HG03103 (cell line): ENCODE measurements at regions not wholly inside any gene's neighbourhood (a gene's known extent, or its start where the extent isn't known, plus 50 kb on each side); places are given as distances from the start of the nearest gene placed in this dataset.

Experiments used
- ATAC-seq: cut with Tn5 transposase; IDR thresholded peaks from one replicate; pipeline ENCODE4 v1.9.1; 2021; ENCODE audit warnings: low read depth; ENCODE audit not compliant: unreplicated experiment

- no peak for ATAC-seq
These were observed 986.3 kb downstream of the BCL11A start for GRCh38 chr2:59567151-59567550.

- no peak for ATAC-seq
These were observed 986.7 kb downstream of the BCL11A start for GRCh38 chr2:59566739-59567138.

- ATAC-seq, result no peak
These were observed 992.2 kb downstream of the BCL11A start for GRCh38 chr2:59561281-59561680.

GRCh38 chr2:59560769-59561168 lies 992.7 kb downstream of the BCL11A start:
- no peak for ATAC-seq

DNA sequence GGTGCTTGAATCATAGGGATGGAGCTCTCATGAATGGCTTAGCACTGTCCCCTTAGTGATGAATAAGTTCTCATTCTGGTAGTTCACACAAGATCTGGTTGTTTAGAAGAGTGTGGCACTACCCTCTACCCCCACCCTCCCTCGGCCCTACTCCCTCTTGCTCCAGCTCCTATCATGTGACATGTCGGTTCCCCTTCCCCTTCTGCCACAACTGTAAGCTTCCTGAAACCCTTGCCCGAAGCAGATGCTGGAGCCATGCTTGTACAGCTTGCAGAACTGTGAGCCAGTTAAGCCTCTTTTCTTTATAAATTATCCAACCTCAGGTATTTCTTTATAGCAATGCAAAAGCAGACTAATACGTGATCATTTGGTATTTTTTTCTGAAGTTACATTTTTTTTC lies 1012.6 kb downstream of the BCL11A start:
- no peak for ATAC-seq

- ATAC-seq, result no peak
These were observed 1015.0 kb downstream of the BCL11A start for GRCh38 chr2:59538398-59538911.

GRCh38 chr2:59532808-59533207 lies 1020.6 kb downstream of the BCL11A start:
- ATAC-seq, result no peak

DNA sequence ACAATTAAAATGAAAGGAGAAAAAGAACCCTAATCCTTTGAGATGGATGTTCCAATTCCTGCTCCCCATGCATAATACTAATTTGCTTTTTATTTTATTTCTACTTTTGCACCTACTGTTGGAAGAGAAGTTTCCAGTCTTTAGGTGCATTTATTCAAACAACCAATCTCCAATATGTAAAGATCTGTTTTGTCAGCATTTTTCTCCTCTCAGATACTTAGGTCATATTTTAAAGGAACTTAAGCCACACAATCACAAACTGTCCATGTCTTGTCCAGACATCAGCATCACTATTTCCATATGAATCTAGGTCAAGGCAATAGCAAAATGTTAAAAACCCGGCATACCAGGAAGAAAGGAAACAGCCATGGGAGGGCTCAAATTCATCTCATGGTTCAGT lies 1023.2 kb downstream of the BCL11A start:
- ATAC-seq, result no peak

- no peak for ATAC-seq
These were observed 1023.7 kb downstream of the BCL11A start for GRCh38 chr2:59529726-59530125.

- ATAC-seq, result no peak
These were observed 1024.9 kb downstream of the BCL11A start for GRCh38 chr2:59528525-59528924.

GRCh38 chr2:59502981-59503380 lies 1050.5 kb downstream of the BCL11A start:
- ATAC-seq, result no peak

DNA sequence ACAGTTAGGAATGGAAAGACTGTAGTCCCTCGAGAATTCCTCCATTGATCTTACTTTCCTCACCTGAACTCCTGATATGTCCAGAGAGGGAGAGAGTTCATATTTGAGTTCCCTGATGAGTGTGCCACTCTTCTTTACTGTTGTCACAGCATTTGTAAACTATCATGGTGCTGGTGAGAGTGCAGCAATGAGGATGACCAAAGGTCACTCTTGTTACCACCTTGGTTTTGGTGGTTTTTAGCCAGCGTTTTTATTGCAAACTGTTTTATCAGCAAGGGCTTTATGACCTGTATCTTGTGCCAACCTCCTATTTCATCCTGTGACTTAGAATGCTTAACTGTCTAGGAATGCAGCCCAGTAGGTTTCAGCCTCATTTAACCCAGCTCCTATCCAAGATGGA lies 1062.5 kb downstream of the BCL11A start:
- no peak for ATAC-seq

- ATAC-seq, result no peak
These were observed 1063.3 kb downstream of the BCL11A start for GRCh38 chr2:59490192-59490591.

DNA sequence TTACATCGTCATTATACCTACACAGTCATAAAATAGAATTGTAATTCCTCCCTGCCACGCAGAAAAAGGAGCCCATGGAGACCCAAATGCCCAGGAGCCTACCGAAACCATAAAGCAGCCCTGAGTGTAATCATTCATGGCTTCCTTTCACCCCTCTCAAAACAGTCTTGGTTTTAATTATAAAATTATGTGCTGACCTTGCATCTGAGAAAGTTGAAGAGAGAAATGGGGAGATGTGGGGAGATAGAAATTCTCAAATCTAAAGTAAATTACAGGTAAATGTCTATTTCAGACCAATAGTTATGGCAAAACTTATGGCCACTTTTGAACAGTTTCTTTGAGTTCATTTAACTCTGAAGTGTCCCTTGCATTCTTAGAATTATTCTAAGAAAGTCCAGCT lies 1068.8 kb downstream of the BCL11A start:
- ATAC-seq, result no peak

DNA sequence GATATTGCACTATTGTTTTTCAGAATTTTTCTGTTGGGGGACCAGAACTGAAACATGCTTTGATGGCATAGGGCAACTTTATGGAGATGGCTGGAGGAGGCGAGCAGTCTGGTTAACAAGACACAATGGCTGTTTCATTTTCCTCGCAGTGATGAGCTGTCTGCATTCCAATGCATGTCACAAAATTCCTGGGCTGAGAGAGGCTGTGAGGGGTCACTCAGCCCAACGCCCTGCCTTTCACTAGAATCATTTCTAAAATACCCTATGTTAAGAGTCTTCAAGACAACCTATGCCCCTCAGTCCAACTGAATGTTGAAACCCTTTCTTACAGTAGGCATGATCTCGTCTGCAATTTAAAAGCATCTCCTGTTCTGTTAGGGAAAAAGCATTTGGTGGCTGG lies 1090.0 kb downstream of the BCL11A start:
- no peak for ATAC-seq

DNA sequence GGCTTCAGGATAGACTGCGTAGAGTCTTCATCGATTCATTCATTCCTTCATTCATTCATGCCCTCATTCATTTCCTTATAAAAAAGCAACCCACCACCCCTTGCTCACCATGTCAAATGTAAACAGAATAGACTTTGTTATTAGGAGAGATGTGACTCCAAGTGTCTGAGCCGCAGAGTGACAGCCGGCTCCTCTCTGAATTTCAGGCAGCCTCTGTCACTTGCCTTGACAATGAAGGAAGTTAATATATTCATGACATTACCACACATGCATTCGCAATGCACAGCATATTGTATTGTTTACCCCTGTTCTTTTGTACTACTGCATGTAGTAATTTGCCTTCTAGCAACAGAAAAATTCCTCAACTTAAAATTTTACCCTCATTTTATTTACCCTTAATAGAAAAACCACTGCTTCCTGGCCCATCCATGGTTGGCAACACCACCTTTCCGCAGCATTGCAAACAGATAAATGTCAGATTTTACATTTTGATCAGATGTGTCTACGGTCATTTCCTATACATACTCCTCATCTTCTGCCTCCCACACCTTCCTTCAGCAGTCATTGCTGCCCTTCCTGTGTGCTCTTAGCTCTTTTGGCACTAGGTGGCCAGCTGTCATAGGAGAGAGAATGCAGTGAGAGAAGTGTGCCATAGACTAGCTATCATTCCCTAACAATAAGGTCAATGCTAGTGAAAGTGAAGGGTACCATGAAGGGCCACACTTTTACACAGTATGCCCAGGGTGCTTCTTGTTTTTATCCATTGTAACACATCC lies 1090.8 kb downstream of the BCL11A start:
- no peak for ATAC-seq

- no peak for ATAC-seq
These were observed 1092.3 kb downstream of the BCL11A start for GRCh38 chr2:59461127-59461526.

GRCh38 chr2:59458800-59459199 lies 1094.7 kb downstream of the BCL11A start:
- no peak for ATAC-seq

DNA sequence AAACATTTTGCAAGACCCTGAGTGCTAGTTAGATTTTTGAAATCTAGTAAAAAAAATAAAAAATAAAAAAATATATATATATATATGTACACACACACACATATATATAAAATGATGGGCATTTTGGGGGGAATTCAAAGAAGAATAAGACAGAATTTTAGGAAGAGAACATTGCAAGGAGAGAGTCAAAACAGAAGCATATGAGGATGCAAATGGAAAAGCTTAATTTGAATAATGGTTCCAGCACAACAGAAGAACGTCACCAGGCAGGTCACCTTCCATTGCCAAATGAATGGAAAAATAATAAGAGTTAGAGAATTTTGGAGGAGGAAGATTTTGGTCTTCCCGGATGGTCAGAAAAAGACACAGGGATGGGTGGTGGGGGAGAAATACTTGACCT lies 1097.2 kb downstream of the BCL11A start:
- ATAC-seq, result no peak

- ATAC-seq, result no peak
These were observed 1104.2 kb downstream of the BCL11A start for GRCh38 chr2:59449274-59449673.

- no peak for ATAC-seq
These were observed 1113.0 kb downstream of the BCL11A start for GRCh38 chr2:59440491-59440890.

- no peak for ATAC-seq
These were observed 1117.8 kb downstream of the BCL11A start for GRCh38 chr2:59435635-59436034.

GRCh38 chr2:59428940-59429339 lies 1124.5 kb downstream of the BCL11A start:
- ATAC-seq, result no peak
